Posterior vena cava (tissue), 2 donors: ENCODE measurements at regions not wholly inside any gene's neighbourhood (a gene's known extent, or its start where the extent isn't known, plus 50 kb on each side); places are given as distances from the start of the nearest gene placed in this dataset.

Experiments
- DNase-seq: peaks from one replicate; pipeline ENCODE4 v3.0.0-alpha.2; 2020; ENCODE audit warnings: low spot score
- intact Hi-C, 2 donors: fragments of 100-400 bp; cut with DNase I; formaldehyde crosslinking; loops; one replicate each; pipeline versions ENCODE4 v1.14.1 to v1.14.2; 2022 to 2023
- donor health status: DM: yes; HTN: yes; CAD: no.
- donor health status: DM: yes; HTN: yes; CAD: no.

DNA sequence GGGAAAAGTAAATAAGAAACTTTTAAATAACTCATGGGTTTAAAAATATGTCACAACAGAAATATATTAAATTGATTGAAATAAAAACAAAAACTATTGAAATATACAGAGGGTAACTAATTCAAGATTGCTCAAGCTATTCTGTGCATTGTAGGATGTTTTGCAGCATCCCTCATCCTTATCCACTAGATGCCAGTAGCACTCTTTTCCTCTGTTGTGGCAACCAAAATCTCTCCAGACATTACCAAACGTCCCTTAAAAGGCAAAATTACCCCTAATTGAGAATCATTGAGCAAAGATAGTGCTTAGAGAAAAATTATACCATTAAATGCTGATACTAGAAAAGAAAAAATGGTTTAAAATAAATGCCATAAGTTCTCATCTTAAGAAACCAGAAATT lies 682.6 kb downstream of the RWDD3 start:
- intact Hi-C loops: no loop called here
- DNase-seq: no peak

GRCh38 chr1:95924684-95925083 lies 690.7 kb downstream of the RWDD3 start:
- DNase-seq: no peak
- intact Hi-C loops: no loop called here

GRCh38 chr1:95926331-95926730 lies 692.3 kb downstream of the RWDD3 start:
- intact Hi-C loops: no loop called here
- DNase-seq: no peak

DNA sequence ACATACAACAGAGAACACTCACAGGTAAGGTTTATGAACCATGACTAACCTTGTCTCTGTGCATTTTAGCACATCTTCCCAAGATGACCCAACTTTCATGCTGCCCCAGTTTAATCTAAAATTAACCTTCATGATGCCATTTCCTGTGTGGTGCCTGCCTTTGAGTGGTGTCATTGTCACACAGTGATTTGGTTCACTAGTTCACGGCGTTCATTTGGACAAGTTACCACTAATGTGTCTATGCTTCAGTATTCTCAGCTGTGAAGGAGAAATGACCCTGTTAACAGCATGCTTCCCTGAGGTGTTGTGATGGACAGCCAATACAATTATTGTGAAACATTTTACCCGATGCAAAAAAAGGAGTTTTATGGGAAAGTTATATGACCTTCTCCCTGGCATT lies 693.1 kb downstream of the RWDD3 start:
- DNase-seq: no peak
- intact Hi-C loops: no loop called here

GRCh38 chr1:95935719-95936118 lies 701.7 kb downstream of the RWDD3 start:
- intact Hi-C loops: no loop called here
- DNase-seq: no peak

DNA sequence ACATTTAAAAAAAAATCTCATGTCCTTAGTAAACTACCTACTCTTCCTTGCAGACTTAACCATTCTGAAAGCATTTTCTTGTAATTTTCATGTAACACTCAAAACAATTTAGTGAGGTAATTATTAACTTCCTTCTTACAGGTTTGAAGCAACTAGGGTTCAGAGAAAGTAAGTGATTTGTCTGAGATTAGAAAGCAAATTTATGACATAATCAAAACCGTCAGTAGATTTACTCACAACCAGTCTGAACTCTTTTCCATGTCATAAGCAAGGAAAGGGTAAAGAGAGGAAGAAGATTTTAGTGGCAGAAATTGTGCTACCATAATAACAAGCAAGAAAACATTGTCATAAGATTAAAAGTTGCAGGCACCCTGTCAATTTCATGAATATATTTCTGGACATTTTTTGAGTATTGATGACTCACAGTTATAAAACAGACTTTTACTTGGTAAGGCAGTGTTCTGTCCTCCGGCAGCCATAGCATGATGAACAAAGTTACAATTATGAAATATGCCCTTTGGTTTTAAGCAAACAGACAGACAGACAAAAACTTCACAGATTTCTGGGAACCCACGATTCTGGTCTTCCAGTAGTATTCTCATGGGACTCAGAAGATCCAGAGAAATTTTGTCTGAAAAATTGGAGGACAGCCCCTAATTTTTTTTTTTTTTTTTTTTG lies 707.2 kb downstream of the RWDD3 start:
- DNase-seq: no peak
- intact Hi-C loops: no loop called here

DNA sequence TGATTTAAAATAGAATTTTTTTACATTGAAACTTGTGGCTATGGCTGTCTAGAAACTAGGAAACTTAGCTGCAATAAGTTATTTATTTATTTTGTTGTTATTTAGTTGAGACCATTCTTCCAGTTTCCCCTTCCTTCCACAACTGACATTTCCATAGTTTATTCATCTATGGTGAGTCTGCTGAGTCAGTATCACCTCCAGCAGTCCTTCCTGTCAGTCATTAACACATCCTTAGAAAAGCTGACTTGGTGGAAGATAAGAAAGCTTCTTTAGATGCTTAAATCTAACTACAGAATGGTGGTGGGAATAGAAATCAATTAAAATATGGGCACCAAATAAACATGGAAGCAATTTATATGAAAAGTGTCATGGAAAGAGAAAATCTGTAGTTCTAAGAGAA lies 714.0 kb downstream of the RWDD3 start:
- no peak for DNase-seq
- intact Hi-C loops: no loop called here

DNA sequence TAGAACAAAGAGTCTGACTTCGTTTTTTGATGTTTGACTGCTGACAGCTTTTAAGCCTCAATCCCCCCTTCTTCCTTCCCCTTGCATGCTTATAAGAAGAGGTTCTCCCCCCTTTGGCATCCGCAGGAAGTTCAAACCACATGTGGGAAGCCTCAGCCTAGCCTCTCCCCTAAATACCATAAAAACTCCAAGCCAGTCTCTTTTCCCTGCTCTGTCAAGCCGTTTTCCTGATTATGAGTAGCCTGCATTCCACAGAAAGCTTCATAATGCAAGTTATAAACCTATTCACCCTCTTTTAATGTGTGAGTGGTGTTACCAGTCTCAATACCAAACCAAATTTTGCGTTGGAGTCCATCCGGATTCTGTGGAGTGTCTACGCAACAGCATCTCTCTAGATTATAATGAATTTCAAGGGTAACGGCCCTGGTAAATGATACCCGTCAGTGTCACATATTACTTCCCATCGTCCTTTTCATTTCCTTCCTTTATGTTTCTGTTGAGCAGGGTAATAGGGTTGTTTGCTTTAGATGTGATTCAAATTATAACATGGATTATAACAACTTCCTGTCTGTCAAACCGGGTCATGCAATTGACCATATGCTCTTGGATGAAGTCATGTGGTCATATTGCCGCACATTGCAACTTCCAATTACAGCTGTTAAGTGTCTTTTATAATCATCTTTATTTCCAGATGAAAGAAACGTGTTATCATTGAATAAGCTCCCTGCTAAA lies 717.5 kb downstream of the RWDD3 start:
- intact Hi-C loops: no loop called here

GRCh38 chr1:95953015-95953414 lies 719.0 kb downstream of the RWDD3 start:
- DNase-seq: no peak
- intact Hi-C loops: no loop called here

More for the DNA sequence above, 717.5 kb downstream of the RWDD3 start:
- no peak for DNase-seq

GRCh38 chr1:95954585-95954984 lies 720.6 kb downstream of the RWDD3 start:
- no peak for DNase-seq
- intact Hi-C loops: no loop called here

DNA sequence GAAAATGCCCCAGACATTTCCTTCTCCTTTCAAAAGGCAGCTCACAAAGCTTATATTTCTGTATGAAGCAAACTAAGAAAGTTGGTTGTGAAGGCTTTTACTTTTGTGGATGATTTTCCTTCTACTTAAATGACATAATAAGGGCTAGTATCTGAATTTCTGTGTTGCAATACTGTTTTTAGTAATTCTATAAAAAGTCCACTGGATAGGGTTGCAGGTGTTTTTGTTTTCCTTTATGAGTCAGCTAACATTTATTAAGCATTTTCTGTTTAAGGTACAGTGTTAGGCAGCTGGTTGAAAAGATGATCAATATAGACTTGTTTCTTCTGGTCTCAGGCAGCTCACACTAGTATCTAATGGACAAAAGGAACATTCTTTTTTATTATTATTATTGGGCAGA lies 722.2 kb downstream of the RWDD3 start:
- intact Hi-C loops: no loop called here

GRCh38 chr1:95957748-95958147 lies 723.7 kb downstream of the RWDD3 start:
- intact Hi-C loops: no loop called here

More for the DNA sequence above, 722.2 kb downstream of the RWDD3 start:
- no peak for DNase-seq

DNA sequence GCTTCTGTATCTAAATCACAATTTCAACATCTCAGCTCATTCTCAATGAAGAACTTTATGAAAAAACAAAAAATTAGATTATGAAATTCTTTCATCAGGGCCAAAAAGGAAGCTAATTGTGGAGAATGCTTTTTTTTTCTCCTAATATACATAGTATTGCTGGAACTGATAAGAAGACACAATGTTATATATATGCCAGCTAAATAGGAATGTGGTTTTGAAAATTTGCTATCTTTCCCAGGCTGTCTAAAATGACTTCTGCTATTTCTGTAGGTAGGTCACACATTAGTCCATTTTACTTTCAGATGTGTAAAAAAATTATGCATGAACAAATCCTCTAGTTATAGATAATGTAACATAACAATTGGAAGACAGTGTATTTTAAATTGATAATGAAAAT lies 732.9 kb downstream of the RWDD3 start:
- DNase-seq: no peak
- intact Hi-C loops: no loop called here

More at GRCh38 chr1:95957748-95958147, 723.7 kb downstream of the RWDD3 start:
- DNase-seq: no peak

DNA sequence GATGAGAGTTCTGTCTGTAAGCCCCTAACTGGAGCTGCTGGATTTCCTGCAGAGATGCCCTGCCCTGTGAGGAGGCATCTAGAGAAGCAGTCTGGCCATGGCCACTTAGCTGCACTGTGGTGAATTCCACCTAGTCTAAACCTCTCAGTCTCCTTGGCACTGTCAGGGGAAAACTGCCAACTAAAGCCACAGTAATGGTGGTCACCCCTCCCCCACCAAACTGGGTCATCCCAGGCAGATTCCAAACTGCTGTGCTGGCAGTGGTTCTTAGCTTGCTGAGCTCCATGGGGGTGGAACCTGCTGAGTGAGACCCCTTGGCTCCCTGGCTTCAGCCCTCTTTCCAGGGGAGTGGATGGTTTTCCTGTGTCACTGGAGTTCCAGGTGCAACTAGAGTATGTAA lies 740.6 kb downstream of the RWDD3 start:
- no peak for DNase-seq
- intact Hi-C loops: no loop called here

GRCh38 chr1:95982711-95983110 lies 738.9 kb upstream of the PTBP2 start:
- no peak for DNase-seq
- intact Hi-C loops: no loop called here

- DNase-seq: no peak
- intact Hi-C loops: no loop called here
These were observed 737.8 kb upstream of the PTBP2 start for GRCh38 chr1:95983831-95984230.

DNA sequence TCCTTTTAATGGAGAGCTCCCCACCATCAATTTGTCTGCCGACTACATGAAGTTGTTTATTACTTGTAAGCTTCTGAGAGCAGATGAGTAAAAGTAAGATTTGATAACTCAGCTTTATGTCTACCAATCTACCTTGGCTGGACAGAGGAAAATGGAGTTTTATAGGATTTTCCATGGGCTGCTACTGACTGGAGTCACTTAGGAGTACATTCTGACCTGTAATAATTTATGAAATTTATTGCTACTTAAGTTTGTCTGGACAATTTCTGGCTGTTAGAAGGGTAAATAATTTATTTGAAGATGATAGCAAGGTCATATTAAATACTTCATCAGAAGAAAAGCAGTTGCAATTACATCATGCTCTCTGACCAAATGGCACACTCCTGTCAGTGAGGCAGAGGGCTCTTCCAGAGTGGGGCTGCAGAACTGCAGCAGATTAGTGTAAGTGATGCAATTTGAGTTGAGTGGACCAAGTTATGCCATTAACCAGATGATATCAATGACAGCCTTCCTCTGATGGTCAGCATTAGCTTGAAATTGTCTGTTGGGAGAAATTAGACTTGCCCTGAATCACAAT lies 736.7 kb upstream of the PTBP2 start:
- DNase-seq: no peak
- intact Hi-C loops: no loop called here

GRCh38 chr1:95990033-95990432 lies 731.6 kb upstream of the PTBP2 start:
- intact Hi-C loops: no loop called here
- no peak for DNase-seq

DNA sequence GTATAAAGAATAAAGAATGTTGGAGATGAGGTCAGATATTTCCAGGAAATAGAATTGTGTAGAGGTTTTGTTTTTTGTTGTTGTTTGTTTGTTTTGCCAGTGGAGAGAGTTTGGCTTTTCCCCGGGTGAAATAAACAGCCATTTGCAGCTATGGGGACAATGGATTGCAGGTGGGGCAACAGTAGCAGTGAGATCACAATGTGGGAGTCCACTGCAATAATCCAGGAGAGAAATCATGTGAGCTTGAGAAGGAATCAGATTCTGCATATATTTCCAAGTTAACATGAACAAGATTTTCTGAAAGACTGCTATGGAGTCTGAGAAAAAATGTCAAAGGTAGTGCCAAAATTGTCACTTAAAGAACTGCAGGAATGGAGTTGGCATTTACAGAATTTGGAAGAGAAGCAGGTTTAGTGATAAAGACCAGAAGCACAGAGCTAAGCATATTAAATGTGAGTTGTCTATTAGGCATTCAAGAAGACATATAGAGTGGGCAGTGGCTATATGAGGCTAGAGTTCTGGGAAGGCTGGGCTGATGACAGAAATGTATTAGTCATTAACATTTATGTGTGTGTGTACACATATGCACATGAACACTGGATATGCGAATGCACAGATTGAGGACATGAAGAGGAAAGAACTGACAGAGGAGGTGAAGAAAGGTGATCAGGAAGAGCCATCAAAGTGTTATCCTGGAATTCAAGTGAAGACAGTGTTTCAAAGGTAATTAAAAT lies 729.6 kb upstream of the PTBP2 start:
- no peak for DNase-seq
- intact Hi-C loops: no loop called here

DNA sequence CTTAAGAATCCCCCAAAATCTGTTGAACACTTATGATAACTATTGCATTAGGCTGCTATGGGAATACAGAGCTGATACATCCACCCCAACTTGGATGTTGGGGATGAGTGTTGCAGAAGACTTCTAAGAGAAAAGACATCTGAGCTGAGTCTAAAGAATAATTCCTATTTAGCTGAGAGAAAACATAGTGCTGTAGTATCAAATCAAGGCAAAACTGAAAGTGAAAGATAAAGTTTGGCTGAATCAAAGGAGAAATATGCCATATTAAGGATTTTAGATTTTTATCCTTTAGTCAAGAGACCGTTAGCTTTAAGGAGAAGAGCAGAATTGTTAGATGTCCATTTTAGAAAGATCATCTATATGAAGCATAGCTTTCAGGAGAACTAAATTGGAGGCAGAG lies 726.9 kb upstream of the PTBP2 start:
- no peak for DNase-seq
- intact Hi-C loops: no loop called here
